GM10847 (cell line): ENCODE measurements at regions not wholly inside any gene's neighbourhood (a gene's known extent, or its start where the extent isn't known, plus 50 kb on each side); places are given as distances from the start of the nearest gene placed in this dataset.

Experiments
- POLR2A ChIP-seq: IDR thresholded peaks from 2 replicates; pipeline ENCODE4 v1.6.1; 2011; ENCODE audit not compliant: insufficient read length; ENCODE audit errors: extremely low read depth

DNA sequence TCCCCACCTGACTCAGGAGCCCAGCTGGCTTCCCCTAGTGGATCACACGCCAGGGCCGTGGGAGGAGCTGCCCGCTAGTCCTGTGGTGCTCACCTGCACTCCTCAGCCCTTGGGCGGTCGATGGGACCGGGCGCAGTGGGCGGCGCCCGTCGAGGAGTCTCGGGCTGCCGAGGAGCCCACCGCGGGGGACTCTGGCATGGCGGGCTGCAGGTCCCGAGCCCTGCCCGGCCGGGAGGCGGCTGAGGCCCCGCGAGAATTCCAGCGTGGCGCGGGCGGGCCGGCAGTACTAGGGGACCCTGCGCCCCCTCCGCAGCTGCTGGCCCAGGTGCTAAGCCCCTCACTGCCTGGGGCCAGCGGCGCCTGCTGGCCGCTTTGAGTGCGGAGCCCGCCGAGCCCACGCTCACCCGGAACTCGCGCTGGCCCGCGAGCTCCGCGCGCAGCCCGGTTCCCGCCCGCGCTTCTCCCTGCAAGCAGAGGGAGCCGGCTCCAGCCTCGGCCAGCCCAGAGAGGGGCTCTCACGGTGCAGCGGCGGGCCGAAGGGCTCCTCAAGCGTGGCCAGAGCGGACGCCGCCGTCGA lies 367.9 kb downstream of the TYW1 start:
- TF ChIP-seq POLR2A: no peak

DNA sequence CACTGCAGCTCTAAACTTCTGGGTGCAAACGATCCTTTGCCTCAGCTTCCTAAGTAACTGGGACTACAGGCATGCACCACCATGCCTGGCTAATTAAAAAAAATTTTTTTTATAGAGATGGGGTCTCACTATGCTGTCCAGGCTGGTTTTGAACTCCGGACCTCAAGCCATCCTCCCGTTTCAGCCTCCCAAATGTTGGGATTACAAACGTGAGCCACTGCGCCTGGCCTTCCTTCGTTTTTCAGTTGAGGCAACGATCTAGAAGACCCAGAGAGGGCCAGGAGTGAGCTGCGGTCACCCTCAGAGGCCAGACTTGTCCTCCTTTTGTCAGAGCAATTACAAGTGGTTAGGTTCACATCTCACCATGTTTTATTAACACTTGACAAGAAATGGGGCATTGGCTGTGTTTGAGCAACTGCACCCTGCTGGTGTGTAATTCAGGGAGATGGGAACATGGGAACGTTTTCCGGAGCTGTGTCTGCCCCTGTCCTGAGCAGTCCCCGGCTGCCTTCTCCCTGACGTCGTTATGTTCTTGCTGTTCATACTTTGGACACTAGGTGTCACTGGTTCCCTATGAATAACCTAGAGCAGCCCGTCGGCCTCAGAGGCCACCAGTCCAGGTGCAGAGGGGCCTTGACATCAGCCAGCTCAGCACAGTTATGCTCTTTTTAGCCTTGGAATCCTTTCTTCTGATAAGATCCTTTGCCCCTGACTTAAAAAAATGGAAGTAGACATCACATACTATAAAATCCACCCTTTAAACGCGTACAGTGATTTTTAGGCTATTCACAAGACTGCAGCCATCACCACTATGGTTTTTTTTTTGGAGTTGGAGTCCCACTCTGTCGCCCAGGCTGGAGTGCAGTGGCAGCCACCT lies 375.0 kb downstream of the TYW1 start:
- no peak for TF ChIP-seq POLR2A

DNA sequence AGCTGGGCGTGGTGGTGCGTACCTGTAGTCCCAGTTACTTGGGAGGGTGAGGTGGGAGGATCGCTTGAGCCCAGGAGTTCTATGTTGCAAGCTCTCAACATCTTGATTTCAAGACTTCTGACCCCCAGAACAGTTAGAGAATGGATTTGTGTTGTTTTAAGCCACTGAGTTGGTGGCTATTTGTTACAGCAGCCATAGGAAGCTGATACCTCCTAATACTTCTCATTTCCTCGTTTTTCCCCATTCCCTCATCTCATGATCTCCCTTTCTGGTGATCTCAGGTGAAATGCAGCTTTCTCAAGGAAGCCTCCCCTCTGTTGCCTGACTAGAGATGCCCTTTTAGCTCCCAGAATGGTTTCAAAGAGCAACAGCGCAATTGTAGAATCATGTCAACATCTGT lies 378.8 kb downstream of the TYW1 start:
- no peak for TF ChIP-seq POLR2A

DNA sequence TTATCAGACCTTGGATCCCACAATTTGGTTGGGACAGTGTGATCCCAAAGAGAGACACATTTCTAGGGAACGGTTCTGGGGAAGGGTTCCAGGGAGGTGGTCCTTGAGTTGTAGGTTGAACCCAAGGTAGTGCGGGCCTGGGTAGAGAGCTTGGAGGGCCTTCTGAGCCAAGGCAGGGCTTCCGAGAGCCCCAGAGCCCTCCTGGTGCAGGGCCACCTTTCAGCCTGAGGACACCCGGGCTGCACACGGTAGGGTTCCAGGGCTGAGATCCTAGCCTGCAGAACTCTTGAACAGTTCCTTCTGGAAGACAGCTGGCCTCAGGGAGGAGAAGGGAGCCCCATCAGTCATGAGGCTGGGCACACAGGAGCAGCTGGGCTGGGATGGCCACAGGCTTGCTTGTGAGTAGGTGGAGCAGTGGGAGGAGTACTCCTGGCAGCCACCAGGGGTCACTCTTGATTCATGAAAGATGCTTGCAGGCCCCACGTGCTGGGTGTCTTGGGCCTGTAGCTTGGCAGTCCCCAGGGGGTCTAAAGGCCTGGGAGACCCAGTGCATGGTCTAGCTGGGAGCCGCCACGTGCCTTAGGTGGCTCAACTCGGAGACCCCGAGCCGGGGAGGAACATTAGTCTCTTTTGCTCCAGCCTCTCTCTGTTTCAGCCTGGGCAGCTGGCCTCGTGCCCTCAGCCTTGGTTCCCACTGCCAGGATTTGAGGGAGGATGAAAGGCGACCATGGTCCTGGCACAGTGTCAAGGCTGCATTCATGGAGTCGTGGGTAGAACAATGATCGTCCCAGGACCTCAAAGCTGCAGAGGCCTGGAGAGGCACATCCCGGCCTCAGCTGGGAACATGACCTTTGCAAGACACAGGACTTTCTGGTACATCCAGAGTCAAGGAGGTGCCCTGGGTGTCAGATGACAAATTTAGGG lies 381.6 kb downstream of the TYW1 start:
- TF ChIP-seq POLR2A: no peak

DNA sequence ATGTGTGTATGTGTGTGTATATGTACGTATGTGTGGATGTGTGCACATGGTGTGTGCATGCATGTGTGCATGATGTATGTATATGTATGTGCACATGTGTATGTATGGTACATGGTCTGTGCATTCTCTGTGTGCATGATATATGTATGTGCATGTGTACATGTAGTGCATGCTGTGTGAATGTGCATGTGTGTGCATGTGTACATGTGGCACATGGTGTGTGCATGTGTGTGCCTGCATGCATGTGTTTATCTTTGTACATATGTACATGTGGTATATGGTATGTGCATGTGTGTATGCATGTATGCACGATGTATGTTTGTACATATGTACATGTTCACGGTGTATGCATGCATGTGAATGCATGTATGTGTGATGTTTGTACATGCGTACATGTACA lies 383.7 kb downstream of the TYW1 start:
- TF ChIP-seq POLR2A: no peak

DNA sequence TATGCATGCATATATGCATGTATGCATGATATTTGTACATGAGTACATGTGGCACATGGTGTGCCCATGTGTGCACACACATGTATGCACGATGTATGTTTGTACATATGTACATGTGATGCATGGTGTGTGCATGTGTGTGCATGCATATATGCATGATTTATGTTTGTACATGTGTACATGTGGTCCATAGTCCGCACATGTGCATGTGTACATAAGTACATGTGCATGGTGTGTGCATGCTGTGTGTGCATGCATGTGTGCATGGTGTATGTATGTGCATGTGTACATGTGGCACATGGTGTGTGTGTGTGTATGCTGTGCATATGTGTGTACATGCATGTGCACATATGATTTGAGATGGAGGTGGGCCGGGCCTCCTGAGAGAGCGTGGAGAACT lies 384.2 kb downstream of the TYW1 start:
- no peak for TF ChIP-seq POLR2A

DNA sequence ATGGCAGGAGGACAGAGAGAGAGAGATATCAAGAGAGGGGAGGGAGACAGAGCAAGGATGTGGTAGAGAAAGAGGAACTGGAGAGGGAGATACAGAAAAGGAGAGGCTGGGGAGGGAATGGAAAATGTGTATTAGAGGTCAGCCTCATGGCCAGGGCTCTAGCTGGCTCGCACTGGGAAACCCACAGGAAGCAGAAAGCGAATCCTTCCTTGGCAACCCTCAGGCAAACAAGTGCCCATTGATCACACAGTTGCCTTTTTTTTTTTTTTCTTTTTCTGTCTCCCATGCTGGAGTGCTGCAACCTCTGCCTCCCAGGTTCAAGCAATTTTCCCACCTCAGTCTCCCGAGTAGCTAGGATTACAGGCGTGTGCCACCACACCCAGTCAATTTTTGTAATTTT lies 391.2 kb downstream of the TYW1 start:
- TF ChIP-seq POLR2A: no peak

DNA sequence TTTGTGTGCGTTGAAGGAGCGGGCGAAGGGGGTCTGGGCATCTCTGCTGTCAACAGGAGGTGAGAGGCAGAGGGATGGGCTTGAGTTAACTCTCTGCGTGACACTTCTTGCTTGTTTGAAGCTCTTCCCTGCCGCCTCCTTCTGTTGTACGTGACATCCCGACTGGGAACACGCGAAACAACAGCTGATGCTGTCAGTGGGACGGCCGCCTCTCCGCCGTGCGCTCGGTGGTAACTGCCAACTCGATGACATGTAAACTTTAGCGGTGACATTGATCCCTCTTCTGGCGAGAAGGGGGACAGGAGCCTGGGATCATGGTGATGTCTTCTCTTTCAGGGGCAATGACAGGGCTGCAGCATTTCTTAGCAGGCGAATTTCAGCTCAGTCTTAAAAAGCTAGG lies 394.5 kb downstream of the TYW1 start:
- no peak for TF ChIP-seq POLR2A

DNA sequence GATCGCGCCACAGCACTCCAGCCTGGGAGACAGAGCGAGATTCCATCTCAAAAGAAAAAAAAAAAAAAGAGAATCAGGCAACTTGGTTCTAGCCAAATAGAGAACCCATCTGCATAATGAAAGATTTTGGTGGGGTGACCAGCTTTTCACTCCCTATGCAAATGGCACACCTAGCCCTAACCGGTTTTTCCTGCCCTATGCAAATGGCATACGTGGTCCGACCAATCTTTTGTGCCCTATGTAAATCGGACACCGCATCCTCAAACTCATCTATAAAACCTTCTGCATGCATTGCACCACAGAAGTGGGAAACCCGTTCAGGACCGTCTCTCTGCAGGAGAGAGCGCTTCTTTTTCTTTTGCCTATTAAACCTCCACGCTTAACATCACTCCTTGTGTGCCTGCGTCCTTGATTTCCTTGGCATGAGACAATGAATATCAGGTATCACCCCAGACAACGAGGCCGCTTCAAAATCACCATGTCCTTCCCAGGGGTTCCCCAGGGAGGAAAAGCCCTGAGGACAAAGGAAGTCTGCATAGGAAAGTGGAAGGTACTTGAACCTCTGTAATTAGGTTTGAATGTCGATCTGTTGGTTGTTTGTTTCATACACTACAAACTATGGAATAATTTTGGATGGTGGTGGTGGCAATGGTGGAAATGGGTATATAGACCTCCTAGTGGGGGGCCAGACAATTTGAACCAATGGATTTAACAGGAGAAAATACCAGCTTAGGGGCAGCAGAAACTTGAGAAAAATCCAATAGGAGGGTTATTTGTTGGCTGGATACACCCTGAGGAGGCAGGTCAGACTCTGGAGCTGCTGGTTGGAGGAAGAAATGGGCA lies 396.2 kb downstream of the TYW1 start:
- TF ChIP-seq POLR2A: no peak

DNA sequence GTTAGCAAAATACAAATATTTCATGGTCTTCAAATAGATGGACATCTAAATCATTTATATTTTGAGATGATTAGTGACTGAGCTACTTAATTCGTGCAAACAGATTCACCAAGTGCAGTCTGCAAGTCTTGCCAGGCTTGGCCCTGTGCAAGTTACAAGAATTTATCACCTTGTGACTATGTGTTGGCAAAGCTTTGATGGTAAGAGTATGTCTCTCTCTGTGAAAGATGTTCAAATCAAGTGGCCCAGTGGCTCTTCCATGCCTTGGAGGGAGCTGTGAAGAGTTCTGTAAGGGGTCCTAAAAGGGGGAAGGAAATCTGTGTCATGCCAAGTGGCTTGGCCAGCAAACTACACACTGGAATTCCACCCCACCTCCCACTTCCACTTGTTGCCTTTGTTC lies 397.3 kb downstream of the TYW1 start:
- TF ChIP-seq POLR2A: no peak

DNA sequence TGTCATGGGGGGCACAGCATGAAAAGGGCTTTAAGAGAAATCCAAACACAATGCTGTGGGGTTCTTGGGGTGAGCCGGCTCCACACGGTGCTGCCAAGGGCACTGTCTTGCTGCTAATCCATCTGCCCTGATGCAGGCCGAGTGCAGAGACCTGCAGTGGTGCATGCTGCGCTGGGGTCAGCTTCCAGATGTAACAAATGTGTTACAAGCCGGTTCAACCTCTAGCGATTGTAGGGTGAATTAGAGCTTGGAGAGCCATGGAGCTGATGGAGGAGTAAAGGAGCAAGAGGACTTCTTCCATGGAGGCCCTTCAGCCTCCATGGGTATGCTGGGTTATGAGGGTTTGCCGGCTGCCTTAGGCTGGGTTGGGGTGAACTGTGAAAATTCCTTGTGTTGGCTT lies 402.3 kb downstream of the TYW1 start:
- TF ChIP-seq POLR2A: no peak

DNA sequence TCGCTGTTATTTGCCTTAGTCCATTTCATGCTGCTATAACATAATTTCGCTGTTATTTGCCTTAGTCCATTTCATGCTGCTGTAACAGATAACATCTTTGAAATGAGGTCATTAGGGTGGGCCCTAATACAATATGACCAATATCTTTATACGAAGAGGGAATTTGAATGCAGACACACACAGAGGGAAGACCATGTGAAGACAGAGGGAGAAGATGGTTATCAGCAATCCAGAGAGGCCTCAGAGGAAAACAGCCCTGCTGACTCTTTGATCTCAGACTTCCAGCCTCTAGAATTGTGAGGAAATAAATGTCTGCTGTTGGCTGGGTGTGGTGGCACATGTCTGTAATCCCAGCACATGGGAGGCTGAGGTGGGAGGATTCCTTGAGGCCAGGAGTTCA lies 404.9 kb downstream of the TYW1 start:
- no peak for TF ChIP-seq POLR2A

DNA sequence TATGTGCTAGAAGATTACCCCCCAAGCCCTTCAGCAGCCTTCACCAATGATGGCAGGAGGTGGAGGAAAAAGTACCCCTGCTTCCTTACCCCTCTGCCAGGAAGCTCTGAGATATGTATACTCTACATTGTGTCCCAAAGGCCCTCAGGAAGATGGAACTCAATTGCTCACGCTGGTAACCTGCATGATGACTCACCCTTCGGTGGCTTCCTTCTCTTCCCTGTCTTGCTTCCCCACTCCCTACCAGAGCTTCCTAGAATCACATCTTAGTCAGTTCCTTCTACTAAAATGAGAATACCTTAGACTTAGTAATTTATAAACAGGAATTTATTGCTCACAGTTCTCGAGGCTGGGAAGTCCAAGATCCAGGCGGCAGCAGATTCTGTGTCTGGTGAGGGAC lies 405.6 kb downstream of the TYW1 start:
- no peak for TF ChIP-seq POLR2A

DNA sequence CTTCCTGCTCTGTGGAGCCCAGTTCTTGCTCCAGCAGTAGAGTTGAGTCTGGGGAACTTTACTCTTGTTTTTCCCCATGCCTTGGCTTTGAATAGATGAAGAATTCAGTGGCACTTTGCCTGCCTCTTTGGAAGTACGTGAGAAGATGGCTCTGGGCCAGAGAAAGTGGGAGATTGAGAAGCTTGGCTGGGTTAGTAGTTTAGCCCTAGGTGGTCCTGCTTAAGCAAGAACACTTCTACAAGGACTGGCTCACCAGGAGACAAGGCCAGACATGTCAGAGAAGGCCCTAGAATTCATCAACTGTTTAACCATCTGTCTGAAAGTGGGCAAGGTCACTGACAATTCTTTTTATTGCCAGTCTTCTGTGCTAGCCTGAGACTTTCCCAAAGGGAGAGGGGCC lies 410.3 kb downstream of the TYW1 start:
- no peak for TF ChIP-seq POLR2A
